Stimulated activated CD8-positive, alpha-beta memory T cell treated with anti-CD3 and anti-CD28 coated beads, Interleukin-4, amount 100 ng/mL, for 1 hour (primary cell): ENCODE measurements at regions not wholly inside any gene's neighbourhood (a gene's known extent, or its start where the extent isn't known, plus 50 kb on each side); places are given as distances from the start of the nearest gene placed in this dataset.

ENCODE experiments used
- DNase-seq, 2 donors: peaks; one replicate each; pipeline ENCODE4 v3.0.0-alpha.2; 2020; ENCODE audit warnings: low read depth in 2 of 2, low spot score in 1 of 2

GRCh38 chr15:96027501-96027900 is 303.0 kb upstream of the NR2F2 start:
- no peak for DNase-seq

GRCh38 chr15:96028620-96029019 is 301.9 kb upstream of the NR2F2 start:
- no peak for DNase-seq

DNA sequence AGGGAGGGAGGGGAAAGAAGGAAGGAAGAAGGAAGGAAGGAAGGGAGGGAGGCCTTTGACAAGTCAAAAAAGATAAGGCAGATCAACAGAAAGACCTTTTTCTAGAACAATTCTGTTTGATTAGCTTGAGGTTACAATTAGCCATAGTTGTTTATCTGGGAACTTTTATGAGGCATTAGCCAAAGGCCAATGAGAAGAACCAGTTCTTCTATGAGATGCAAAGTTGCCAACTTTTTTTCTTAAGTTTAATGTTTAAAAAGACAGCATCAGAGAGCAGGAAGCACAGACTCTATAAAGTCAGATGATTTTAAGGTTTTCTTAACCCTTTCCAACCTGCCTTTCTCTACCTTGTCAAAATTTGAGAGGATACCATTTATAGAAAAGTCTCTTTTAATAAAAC is 301.3 kb upstream of the NR2F2 start:
- DNase-seq, result no peak

DNA sequence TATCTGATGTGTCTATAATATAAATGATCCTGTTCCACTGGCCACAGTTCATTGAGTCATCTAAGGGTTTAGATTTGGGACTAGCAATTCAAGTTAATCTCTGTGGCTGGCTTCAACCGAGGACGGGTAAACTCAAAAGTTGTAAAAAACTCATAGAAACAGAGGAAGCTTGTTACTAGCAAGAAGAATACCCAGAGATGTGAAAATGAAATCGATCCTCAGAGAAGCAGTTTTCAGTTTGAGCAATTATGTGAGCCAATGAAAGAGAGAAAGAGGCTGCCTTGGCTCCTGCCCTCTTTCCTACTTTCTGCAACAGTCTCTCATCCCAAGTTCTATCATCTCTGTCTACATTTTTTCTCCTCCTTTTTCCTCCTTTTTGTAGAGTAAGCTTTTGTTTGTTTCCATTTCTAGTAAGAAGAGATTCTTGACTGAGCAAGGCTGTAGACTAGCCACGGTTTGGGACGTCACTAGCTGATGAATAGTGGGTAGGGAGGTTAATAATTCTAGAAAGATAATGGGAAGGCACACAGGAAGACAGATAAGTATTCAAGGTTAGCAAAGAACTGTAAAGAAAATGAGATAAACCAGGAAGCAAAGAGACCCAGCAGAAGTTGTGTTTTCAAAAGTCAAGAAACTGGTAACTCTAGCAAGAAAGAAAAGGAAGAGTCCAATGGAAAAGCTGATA is 298.9 kb upstream of the NR2F2 start:
- no peak for DNase-seq

DNA sequence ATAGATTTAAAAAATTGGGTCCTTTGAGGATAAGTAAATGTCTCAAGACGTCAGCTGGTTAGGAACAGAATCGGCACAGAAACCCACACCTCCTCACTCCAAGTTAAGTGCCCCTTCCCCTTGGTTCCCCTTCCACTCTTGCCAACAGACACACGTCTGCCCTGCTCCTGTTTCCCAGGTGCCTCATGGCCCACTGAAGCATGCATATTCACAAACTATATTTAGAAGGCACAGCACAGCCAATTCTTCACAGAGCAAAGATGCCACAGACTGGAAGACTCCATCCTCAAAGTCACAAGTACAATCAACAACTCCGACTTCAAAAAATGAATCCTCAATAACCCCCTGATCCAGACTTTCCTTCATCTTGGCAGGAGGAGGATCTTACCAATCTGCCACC is 295.4 kb upstream of the NR2F2 start:
- no peak for DNase-seq

- DNase-seq, result no peak
Observed at GRCh38 chr15:96035635-96036034, 294.9 kb upstream of the NR2F2 start.

- DNase-seq, result no peak
Observed at GRCh38 chr15:96037584-96037983, 292.9 kb upstream of the NR2F2 start.

GRCh38 chr15:96038131-96038530 is 292.4 kb upstream of the NR2F2 start:
- no peak for DNase-seq

DNA sequence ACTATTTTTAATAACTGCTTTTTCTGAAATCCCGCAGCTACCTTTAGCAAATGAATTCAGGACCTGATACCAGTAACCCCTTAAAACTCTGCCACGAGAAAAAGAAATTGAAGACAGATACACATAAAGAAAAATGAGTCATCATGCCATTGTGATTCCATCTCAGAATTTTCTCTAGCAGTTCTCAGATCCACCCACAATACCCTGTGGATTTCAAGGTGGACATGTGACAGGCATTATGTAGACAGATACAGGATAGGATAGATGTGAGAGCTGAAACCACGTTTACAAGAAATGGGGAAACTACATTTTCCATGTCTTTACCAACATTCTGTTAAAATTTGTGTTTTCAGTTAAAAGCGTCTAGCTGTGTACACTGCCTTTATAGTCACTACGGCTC is 291.9 kb upstream of the NR2F2 start:
- no peak for DNase-seq

GRCh38 chr15:96041982-96042733 is 288.3 kb upstream of the NR2F2 start:
- no peak for DNase-seq

DNA sequence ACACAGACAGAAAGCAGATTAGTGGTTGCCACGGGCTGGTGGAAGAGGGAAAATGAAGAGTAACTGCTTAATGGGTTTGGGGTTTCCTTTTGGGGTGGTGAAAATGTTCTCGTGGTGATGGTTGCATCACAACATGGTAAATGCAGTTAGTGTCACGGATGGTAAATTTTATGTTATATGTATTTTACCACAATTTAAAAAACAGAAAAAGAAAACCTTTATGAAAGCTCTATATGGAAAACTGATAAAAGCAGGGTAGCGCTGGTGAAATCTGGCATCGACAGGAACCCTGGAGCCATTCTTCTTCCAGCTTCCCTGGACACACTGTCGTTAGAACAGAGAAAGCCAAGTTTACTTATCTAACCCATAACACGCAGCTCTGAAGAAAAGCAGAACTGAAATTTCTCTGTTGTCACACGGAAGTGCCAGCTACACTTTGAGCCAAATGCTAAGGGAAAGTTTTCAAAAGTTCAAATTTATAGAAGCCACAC is 287.7 kb upstream of the NR2F2 start:
- DNase-seq, result no peak

DNA sequence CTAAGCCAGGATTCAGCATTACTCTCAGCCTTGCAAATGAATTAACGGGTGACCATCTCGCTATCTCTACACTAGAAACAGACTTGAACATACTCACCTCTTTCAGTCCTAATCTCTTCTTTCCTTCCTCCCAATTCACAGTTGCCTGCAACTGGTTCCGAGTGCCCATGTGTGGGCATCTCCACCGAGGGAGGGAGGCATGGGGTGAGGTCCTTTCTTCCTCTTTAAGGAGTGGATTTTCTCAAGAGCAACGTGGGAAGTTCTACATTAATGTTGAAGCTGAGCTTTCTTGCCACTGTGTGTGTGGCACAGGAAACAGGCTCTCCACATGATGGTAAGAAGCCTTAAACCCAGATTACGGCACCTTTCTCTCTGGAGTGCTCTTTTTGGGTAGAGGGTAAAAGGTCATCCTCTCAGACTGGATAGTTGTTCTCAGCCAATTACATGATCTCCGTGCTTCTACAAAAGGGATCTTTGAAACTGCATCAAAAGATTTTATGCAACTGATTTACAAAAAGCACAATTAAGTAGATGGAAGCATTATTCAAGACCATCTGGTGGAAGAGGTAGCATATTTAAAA is 286.8 kb upstream of the NR2F2 start:
- DNase-seq, result no peak

GRCh38 chr15:96046620-96047240 is 283.8 kb upstream of the NR2F2 start:
- DNase-seq, result no peak

- DNase-seq, result no peak
Observed at GRCh38 chr15:96047255-96047931, 283.1 kb upstream of the NR2F2 start.

DNA sequence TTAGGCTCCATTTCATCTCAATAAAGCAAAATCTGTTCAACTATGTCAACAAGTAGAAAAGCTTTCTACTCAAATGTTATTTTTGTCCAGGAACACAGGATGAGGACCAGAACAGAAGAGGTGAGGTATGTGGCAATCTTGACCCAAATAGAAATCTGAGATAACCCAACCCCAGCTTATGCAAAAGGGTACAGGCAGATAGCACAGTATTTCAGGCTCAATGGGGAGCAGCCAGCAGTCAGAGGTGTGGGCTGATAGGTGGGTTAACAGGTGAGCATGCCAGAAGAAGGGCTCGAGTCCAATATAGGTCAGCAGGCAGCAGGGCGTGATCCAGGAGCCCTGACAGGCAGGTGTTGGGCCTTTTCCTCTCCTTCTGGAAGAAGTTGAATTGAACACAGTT is 281.2 kb upstream of the NR2F2 start:
- DNase-seq, result no peak

DNA sequence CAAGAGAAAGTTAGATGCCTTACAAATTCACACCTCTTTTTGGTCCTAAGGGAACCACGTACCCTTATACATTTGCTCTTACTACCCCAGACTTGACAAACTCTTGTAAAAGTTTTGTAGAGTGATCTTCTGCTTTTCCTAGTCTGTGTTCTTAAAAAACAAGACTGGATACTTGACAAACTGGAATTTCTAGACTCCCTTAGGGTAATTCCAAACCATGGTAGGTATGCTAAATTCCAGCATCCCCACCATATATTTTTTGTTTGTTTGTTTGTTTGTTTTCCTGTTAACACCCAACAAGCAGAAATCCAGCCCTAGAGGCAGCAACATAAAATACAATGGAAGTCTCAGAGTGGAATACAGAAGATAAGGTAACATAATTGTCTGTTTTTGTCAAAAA is 280.7 kb upstream of the NR2F2 start:
- no peak for DNase-seq

DNA sequence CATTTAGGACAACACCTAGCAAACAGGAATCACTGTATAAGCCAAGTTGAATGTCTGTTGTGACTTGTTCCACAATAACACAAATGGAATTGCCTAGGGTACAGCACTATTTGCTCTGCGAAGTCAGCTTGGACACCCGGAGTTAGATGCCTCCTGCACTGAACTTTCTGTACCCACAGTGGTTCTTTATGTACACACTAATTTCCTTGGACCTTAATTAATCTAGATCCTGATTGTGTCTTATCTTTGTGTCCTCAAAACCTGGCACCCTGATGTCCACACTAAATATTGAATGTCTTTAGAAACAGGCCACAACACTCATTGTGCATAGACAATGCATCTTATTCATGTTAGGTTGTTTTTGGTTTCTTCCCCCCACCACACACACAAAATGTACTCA is 278.9 kb upstream of the NR2F2 start:
- no peak for DNase-seq

DNA sequence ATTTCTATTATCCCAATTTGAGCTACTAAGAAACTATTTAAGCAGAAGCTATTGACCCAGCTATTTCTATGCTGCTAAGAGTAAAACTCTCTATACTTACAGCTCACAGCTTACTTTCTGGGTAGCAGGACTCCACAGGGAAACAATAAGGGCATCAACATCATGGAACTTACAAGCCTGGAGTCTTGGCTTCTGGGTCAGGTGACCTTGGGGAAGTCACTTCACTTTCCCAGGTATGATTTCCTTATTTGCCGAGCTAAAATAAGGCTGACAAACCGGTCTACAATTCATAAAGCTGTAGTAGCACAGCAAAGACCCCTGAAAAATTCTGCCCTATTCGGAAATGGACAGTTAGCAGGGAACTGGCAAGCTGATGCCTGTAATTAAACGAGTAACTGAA is 278.3 kb upstream of the NR2F2 start:
- DNase-seq, result no peak

- DNase-seq, result no peak
Observed at GRCh38 chr15:96052572-96053030, 277.9 kb upstream of the NR2F2 start.

DNA sequence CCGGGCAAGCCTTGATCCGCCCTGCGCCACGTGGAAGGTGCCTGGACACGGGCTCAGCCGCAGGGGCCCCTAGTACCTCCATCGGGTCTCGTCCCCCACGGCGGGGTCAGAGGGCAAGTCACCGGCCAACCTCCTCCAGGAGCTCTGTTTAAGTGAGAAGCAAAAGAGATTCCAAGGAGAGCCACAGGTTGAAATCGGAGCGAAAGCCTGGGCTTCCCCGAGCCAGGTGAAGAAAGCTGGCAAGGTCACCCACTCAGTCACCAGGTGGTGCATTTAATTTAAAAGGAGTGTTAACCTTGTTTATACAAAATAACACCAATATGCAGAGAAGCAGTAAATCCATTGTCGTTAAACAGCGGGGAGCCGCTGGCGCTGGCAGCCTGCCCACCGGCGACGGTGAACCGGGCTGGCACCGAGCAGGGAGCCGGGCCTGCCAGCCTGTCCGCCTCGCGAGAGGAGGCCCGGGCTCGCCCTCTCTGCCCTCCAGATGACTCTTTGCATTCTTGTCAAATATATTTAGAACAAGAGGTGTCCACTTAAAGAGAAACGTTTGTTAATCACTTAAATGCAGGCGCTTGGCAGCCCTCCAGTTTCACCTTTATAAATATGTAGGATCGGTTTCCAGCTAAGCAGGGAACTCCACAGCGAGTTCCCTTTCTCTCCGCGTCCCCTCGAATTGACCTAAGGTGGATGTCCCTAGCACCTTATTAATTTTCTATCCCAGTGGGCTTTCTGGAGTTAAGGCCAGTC is 277.3 kb upstream of the NR2F2 start:
- DNase-seq, result no peak
